ENCODE measurements at regions not wholly inside any gene's neighbourhood (a gene's known extent, or its start where the extent isn't known, plus 50 kb on each side); places are given as distances from the start of the nearest gene placed in this dataset.

GRCh38 chr18:46271488-46271887 is 167.3 kb downstream of the HAUS1 start:
- Histone ChIP-seq H3K9me3 (ENCODE audit: control insufficient read depth in 4 of 4, low read length in 3 of 4) (no peaks in the 10 kb centered on the region), H3K9ac (ENCODE audit: low read depth in 1 of 2, low read length in 2 of 2) (no peak overlapping the region), H3K4me1 (ENCODE audit: control insufficient read depth in 4 of 4, insufficient read depth in 4 of 4, low read length in 3 of 4) (no peaks in the 10 kb centered on the region), H3K27me3 (ENCODE audit: control insufficient read depth in 4 of 4, insufficient read depth in 4 of 4, low read length in 3 of 4) (no peaks in the 10 kb centered on the region), H3K27ac (ENCODE audit: low read depth in 1 of 2, low read length in 2 of 2) (no peak overlapping the region), H3K36me3 (ENCODE audit: control insufficient read depth in 4 of 4, insufficient read depth in 3 of 4, low read depth in 1 of 4, low read length in 3 of 4) (no peaks in the 10 kb centered on the region), H3K4me3 (ENCODE audit: low read depth in 1 of 3, low read length in 3 of 3) (no peak overlapping the region)
- DNase-seq (ENCODE audit: low spot score), result no peak
- TF ChIP-seq EGR1 (IDR thresholded peaks at IDR 0.05; ENCODE audit: low read depth in 2 of 2), result no peak
- no peak for TF ChIP-seq CTCF (IDR thresholded peaks at IDR 0.05; ENCODE audit: low read depth, low read length, missing input control)
- no peak for TF ChIP-seq TAF1 (conservative IDR thresholded peaks at IDR 0.05)
- TF ChIP-seq ZBTB33 (IDR thresholded peaks at IDR 0.05), result no peak
- no peak for TF ChIP-seq HNF4A (conservative IDR thresholded peaks at IDR 0.05)
- TF ChIP-seq MAX (IDR thresholded peaks at IDR 0.05), result no peak
- TF ChIP-seq, protein P1, sequence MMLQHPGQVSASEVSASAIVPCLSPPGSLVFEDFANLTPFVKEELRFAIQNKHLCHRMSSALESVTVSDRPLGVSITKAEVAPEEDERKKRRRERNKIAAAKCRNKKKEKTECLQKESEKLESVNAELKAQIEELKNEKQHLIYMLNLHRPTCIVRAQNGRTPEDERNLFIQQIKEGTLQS (IDR thresholded peaks at IDR 0.05), result no peak
- 83% methylated on average over 2 of the region's 2 CpGs for WGBS

DNA sequence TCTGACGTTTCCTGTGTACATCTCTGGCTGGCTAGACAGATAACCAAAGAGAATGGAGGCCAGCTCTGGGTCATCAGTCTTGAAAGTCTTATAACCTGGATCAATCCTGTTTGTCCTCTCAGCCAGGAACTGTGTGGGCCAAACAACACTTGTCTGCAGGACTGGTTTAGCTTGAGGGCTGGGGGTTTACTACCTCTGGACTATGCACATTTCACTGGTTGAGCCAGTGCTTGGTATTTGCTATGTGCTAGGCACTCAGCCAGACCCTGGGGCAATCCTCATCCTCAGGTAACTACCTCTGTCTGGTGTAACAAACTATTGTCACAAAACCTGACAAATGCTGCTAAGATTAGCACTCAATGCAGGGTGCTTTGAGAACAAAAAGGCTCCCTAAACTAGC is 169.7 kb downstream of the HAUS1 start:
- TF ChIP-seq TAF1 (conservative IDR thresholded peaks at IDR 0.05) (no peak), YY1 (IDR thresholded peaks at IDR 0.05) (no peak), RXRA (IDR thresholded peaks at IDR 0.05) (no peak), FOXA2 (IDR thresholded peaks at IDR 0.05) (no peak), MAX (IDR thresholded peaks at IDR 0.05) (no peak), HNF4G (IDR thresholded peaks at IDR 0.05) (no peak), RAD21 (IDR thresholded peaks at IDR 0.05) (no peak), CTCF (IDR thresholded peaks at IDR 0.05; ENCODE audit: low read depth, low read length, missing input control) (no peak)
- TF ChIP-seq, protein P2, sequence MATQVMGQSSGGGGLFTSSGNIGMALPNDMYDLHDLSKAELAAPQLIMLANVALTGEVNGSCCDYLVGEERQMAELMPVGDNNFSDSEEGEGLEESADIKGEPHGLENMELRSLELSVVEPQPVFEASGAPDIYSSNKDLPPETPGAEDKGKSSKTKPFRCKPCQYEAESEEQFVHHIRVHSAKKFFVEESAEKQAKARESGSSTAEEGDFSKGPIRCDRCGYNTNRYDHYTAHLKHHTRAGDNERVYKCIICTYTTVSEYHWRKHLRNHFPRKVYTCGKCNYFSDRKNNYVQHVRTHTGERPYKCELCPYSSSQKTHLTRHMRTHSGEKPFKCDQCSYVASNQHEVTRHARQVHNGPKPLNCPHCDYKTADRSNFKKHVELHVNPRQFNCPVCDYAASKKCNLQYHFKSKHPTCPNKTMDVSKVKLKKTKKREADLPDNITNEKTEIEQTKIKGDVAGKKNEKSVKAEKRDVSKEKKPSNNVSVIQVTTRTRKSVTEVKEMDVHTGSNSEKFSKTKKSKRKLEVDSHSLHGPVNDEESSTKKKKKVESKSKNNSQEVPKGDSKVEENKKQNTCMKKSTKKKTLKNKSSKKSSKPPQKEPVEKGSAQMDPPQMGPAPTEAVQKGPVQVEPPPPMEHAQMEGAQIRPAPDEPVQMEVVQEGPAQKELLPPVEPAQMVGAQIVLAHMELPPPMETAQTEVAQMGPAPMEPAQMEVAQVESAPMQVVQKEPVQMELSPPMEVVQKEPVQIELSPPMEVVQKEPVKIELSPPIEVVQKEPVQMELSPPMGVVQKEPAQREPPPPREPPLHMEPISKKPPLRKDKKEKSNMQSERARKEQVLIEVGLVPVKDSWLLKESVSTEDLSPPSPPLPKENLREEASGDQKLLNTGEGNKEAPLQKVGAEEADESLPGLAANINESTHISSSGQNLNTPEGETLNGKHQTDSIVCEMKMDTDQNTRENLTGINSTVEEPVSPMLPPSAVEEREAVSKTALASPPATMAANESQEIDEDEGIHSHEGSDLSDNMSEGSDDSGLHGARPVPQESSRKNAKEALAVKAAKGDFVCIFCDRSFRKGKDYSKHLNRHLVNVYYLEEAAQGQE (IDR thresholded peaks at IDR 0.05), result no peak
- 69% methylated on average over 1 of the region's 1 CpG for WGBS
- DNase-seq (ENCODE audit: low spot score), result no peak

More for the DNA sequence above, 169.7 kb downstream of the HAUS1 start:
- Histone ChIP-seq H3K9me3 (ENCODE audit: control insufficient read depth in 4 of 4, low read length in 3 of 4) (no peaks in the 10 kb centered on the region), H3K27me3 (ENCODE audit: control insufficient read depth in 4 of 4, insufficient read depth in 4 of 4, low read length in 3 of 4) (no peaks in the 10 kb centered on the region), H3K36me3 (ENCODE audit: control insufficient read depth in 4 of 4, insufficient read depth in 3 of 4, low read depth in 1 of 4, low read length in 3 of 4) (no peaks in the 10 kb centered on the region), H3K4me3 (ENCODE audit: low read depth in 1 of 3, low read length in 3 of 3) (no peak overlapping the region), H3K27ac (ENCODE audit: low read depth in 1 of 2, low read length in 2 of 2) (no peak overlapping the region), H3K4me1 (ENCODE audit: control insufficient read depth in 4 of 4, insufficient read depth in 4 of 4, low read length in 3 of 4) (no peaks in the 10 kb centered on the region), H3K9ac (ENCODE audit: low read depth in 1 of 2, low read length in 2 of 2) (no peak overlapping the region)

Data from liver (tissue), 8 donors.